ENCODE measurements at regions not wholly inside any gene's neighbourhood (a gene's known extent, or its start where the extent isn't known, plus 50 kb on each side); places are given as distances from the start of the nearest gene placed in this dataset.

DNA sequence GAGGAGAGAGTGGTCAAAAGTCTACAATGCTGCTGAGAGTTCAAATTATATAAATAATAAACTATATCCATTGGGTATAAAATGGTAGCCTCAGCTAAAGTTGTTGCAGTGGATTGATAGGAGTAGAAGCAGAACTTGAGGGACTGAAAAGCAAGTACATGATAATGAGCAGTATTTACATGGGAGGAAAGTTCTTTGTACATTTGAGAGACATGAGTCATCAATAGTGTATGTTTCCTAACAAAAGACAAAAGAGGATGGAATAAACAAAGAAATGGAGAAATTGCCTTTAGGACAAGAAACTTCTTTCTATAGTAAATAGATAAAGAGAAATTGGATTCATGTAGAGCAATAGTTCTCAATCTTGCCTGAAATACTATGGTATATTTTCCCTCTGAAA, 110.0 kb upstream of the PLSCR5 start (continued):
- TF ChIP-seq, protein P1, sequence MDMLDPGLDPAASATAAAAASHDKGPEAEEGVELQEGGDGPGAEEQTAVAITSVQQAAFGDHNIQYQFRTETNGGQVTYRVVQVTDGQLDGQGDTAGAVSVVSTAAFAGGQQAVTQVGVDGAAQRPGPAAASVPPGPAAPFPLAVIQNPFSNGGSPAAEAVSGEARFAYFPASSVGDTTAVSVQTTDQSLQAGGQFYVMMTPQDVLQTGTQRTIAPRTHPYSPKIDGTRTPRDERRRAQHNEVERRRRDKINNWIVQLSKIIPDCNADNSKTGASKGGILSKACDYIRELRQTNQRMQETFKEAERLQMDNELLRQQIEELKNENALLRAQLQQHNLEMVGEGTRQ (CRISPR knock-in tag; IDR thresholded peaks at IDR 0.05) = no peak
- TF ChIP-seq OVOL2 (CRISPR knock-in tag; IDR thresholded peaks at IDR 0.05; ENCODE audit: borderline replicate concordance) (no peak), E2F1 (CRISPR knock-in tag; IDR thresholded peaks at IDR 0.05) (no peak), IRF1 (CRISPR knock-in tag; IDR thresholded peaks at IDR 0.05) (no peak), RELA (CRISPR knock-in tag; IDR thresholded peaks at IDR 0.05; ENCODE audit: borderline replicate concordance) (no peak)
- TF ChIP-seq, protein P2, sequence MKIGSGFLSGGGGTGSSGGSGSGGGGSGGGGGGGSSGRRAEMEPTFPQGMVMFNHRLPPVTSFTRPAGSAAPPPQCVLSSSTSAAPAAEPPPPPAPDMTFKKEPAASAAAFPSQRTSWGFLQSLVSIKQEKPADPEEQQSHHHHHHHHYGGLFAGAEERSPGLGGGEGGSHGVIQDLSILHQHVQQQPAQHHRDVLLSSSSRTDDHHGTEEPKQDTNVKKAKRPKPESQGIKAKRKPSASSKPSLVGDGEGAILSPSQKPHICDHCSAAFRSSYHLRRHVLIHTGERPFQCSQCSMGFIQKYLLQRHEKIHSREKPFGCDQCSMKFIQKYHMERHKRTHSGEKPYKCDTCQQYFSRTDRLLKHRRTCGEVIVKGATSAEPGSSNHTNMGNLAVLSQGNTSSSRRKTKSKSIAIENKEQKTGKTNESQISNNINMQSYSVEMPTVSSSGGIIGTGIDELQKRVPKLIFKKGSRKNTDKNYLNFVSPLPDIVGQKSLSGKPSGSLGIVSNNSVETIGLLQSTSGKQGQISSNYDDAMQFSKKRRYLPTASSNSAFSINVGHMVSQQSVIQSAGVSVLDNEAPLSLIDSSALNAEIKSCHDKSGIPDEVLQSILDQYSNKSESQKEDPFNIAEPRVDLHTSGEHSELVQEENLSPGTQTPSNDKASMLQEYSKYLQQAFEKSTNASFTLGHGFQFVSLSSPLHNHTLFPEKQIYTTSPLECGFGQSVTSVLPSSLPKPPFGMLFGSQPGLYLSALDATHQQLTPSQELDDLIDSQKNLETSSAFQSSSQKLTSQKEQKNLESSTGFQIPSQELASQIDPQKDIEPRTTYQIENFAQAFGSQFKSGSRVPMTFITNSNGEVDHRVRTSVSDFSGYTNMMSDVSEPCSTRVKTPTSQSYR (CRISPR knock-in tag; IDR thresholded peaks at IDR 0.05) = no peak

DNA sequence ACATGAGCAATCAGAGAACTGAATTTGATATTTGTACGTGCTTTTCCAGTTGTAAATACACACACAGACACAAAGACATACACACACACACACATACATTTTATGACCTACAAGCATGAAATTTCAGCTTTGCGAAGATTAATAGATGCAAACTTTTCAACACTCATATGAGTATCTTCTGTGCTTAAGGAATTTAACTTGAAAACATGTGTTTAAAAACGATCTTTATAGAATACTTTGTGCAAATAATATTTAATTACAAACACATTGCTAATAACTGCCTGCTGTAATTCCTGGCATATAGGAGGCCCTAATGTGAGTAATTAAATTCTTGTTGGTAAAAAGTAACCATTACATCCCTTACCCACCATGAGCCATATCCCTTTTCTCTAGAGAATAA, 107.7 kb upstream of the PLSCR5 start:
- H3K36me3 Mint-ChIP-seq = no peaks in the 10 kb centered on the region
- TF ChIP-seq MLX (CRISPR knock-in tag; IDR thresholded peaks at IDR 0.05) (no peak), ATF1 (CRISPR knock-in tag; IDR thresholded peaks at IDR 0.05) (no peak), TEAD4 (CRISPR knock-in tag; IDR thresholded peaks at IDR 0.05) (no peak), IRF2 (CRISPR knock-in tag; IDR thresholded peaks at IDR 0.05; ENCODE audit: borderline replicate concordance, low read depth) (no peak)
- H3K27ac Mint-ChIP-seq = no peak overlapping the region
- ATAC-seq = no peak
- POLR2A ChIA-PET = no interaction called here
- H3K4me1 Mint-ChIP-seq = peaks cover 3% of the 10 kb centered on the region; the same call in 1 of the 2 replicates
- H3K27me3 Mint-ChIP-seq (ENCODE audit: low read depth) = no peaks in the 10 kb centered on the region
- CTCF ChIA-PET = no interaction called here
- H3K4me3 Mint-ChIP-seq = no peak overlapping the region
- DNase-seq (ENCODE audit: low spot score) = no peak
- no peaks in the 10 kb centered on the region for H3K9me3 Mint-ChIP-seq

DNA sequence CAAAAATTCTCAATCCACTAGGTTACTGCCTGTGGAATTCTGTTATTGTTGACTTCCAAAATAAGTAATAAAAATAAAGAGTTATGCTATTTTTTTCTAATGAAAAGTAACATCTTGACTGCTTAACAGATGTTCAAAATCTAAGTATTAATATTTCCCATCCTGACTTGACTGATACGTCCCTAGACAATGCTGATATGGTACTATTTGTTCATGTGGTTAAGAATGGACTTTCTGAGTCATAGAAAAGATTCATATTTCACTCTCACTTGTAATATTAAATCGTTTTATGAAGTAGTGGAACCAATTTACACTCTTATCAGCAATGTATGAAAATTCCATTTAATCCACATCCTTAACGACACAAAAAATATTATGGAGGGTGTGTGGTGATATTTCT, 104.8 kb upstream of the PLSCR5 start:
- no peak overlapping the region for H3K27ac Mint-ChIP-seq
- no peaks in the 10 kb centered on the region for H3K36me3 Mint-ChIP-seq
- ATAC-seq = no peak
- peaks cover 3% of the 10 kb centered on the region; the same call in 1 of the 2 replicates for H3K4me1 Mint-ChIP-seq
- H3K9me3 Mint-ChIP-seq = no peaks in the 10 kb centered on the region
- no peaks in the 10 kb centered on the region for H3K27me3 Mint-ChIP-seq (ENCODE audit: low read depth)
- no peak overlapping the region for H3K4me3 Mint-ChIP-seq
- DNase-seq (ENCODE audit: low spot score) = no peak
- CTCF ChIA-PET = no interaction called here
- POLR2A ChIA-PET = no interaction called here
- TF ChIP-seq, protein P3, sequence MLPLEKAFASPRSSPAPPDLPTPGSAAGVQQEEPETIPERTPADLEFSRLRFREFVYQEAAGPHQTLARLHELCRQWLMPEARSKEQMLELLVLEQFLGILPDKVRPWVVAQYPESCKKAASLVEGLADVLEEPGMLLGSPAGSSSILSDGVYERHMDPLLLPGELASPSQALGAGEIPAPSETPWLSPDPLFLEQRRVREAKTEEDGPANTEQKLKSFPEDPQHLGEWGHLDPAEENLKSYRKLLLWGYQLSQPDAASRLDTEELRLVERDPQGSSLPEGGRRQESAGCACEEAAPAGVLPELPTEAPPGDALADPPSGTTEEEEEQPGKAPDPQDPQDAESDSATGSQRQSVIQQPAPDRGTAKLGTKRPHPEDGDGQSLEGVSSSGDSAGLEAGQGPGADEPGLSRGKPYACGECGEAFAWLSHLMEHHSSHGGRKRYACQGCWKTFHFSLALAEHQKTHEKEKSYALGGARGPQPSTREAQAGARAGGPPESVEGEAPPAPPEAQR (CRISPR knock-in tag; IDR thresholded peaks at IDR 0.05) = no peak
- TF ChIP-seq CTCF (IDR thresholded peaks at IDR 0.05) (no peak), NR1H2 (CRISPR knock-in tag; IDR thresholded peaks at IDR 0.05) (no peak), ZNF263 (CRISPR knock-in tag; IDR thresholded peaks at IDR 0.05; ENCODE audit: low read depth) (no peak), MLX (CRISPR knock-in tag; IDR thresholded peaks at IDR 0.05) (no peak), NR3C1 (CRISPR knock-in tag; conservative IDR thresholded peaks at IDR 0.05; ENCODE audit: low read depth) (no peak), ESRRA (CRISPR knock-in tag; IDR thresholded peaks at IDR 0.05; ENCODE audit: borderline replicate concordance) (no peak), E2F5 (CRISPR knock-in tag; IDR thresholded peaks at IDR 0.05) (no peak)
- TF ChIP-seq, protein P4, sequence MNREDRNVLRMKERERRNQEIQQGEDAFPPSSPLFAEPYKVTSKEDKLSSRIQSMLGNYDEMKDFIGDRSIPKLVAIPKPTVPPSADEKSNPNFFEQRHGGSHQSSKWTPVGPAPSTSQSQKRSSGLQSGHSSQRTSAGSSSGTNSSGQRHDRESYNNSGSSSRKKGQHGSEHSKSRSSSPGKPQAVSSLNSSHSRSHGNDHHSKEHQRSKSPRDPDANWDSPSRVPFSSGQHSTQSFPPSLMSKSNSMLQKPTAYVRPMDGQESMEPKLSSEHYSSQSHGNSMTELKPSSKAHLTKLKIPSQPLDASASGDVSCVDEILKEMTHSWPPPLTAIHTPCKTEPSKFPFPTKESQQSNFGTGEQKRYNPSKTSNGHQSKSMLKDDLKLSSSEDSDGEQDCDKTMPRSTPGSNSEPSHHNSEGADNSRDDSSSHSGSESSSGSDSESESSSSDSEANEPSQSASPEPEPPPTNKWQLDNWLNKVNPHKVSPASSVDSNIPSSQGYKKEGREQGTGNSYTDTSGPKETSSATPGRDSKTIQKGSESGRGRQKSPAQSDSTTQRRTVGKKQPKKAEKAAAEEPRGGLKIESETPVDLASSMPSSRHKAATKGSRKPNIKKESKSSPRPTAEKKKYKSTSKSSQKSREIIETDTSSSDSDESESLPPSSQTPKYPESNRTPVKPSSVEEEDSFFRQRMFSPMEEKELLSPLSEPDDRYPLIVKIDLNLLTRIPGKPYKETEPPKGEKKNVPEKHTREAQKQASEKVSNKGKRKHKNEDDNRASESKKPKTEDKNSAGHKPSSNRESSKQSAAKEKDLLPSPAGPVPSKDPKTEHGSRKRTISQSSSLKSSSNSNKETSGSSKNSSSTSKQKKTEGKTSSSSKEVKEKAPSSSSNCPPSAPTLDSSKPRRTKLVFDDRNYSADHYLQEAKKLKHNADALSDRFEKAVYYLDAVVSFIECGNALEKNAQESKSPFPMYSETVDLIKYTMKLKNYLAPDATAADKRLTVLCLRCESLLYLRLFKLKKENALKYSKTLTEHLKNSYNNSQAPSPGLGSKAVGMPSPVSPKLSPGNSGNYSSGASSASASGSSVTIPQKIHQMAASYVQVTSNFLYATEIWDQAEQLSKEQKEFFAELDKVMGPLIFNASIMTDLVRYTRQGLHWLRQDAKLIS (CRISPR knock-in tag; IDR thresholded peaks at IDR 0.05; ENCODE audit: borderline replicate concordance) = no peak

Data from WTC11 (cell line).